Nephron (organoid): ENCODE measurements at regions not wholly inside any gene's neighbourhood (a gene's known extent, or its start where the extent isn't known, plus 50 kb on each side); places are given as distances from the start of the nearest gene placed in this dataset.
A peak's percentile ranks its signal among the peaks of the same experiment; 100 is the strongest.

Experiments
- H3K27ac Mint-ChIP-seq, 3 experiments: 2 replicates each; pipeline ENCODE4 v1.8.0; 2020; ENCODE audit warnings: mixed read lengths in 3 of 3, mild to moderate bottlenecking in 2 of 3, moderate library complexity in 1 of 3
- H3K27me3 Mint-ChIP-seq: 2 replicates; pipeline ENCODE4 v1.8.0; 2021; ENCODE audit warnings: low read depth, mild to moderate bottlenecking, moderate library complexity, mixed read lengths
- H3K36me3 Mint-ChIP-seq: 2 replicates; pipeline ENCODE4 v1.8.0; 2020; ENCODE audit warnings: low read depth, mixed read lengths
- H3K4me1 Mint-ChIP-seq: 2 replicates; pipeline ENCODE4 v1.8.0; 2020; ENCODE audit warnings: mixed read lengths
- H3K4me3 Mint-ChIP-seq, 3 experiments: 2 replicates each; pipeline ENCODE4 v1.8.0; 2020; ENCODE audit warnings: mild to moderate bottlenecking in 3 of 3, mixed read lengths in 3 of 3, moderate library complexity in 2 of 3
- H3K9me3 Mint-ChIP-seq: 2 replicates; pipeline ENCODE4 v1.8.0; 2020; ENCODE audit warnings: mixed read lengths
- CTCF ChIP-seq, 3 experiments: fragments of 200-600 bp; sonication (generic); IDR thresholded peaks; one replicate each; pipeline ENCODE4 v1.5.0; 2021; ENCODE audit warnings: antibody characterized with exemption in 3 of 3; ENCODE audit not compliant: unreplicated experiment in 3 of 3

GRCh38 chr20:40738976-40739375 lies 49.9 kb upstream of the MAFB start:
- Mint-ChIP-seq H3K4me1 (peaks cover 9% of the 10 kb centered on the region), H3K27me3 (peaks cover 16% of the 10 kb centered on the region), H3K36me3 (no peaks in the 10 kb centered on the region), H3K4me3 (no peak overlapping the region), H3K9me3 (no peaks in the 10 kb centered on the region), H3K27ac (no peak overlapping the region)
- no peak for TF ChIP-seq CTCF (IDR thresholded peaks at IDR 0.05; ENCODE audit: unreplicated experiment in 3 of 3)

GRCh38 chr20:40739841-40740240 lies 50.8 kb upstream of the MAFB start:
- Mint-ChIP-seq H3K9me3 (no peaks in the 10 kb centered on the region), H3K4me3 (no peak overlapping the region), H3K27me3 (peaks cover 20% of the 10 kb centered on the region), H3K4me1 (peaks cover 9% of the 10 kb centered on the region), H3K27ac (no peak overlapping the region), H3K36me3 (no peaks in the 10 kb centered on the region)
- no peak for TF ChIP-seq CTCF (IDR thresholded peaks at IDR 0.05; ENCODE audit: unreplicated experiment in 3 of 3)

- no peaks in the 10 kb centered on the region for H3K36me3 Mint-ChIP-seq
- no peaks in the 10 kb centered on the region for H3K9me3 Mint-ChIP-seq
- peaks cover 19% of the 10 kb centered on the region for H3K4me1 Mint-ChIP-seq
- H3K27ac Mint-ChIP-seq, result no peak overlapping the region
- TF ChIP-seq CTCF (IDR thresholded peaks at IDR 0.05; ENCODE audit: unreplicated experiment in 3 of 3), result peak in 2 of 3 experiments; percentile 24 to 43
- peaks cover 30% of the 10 kb centered on the region for H3K27me3 Mint-ChIP-seq
- no peak overlapping the region for H3K4me3 Mint-ChIP-seq
Observed at GRCh38 chr20:40741507-40742106, 52.6 kb upstream of the MAFB start.

GRCh38 chr20:40743141-40743775 lies 54.2 kb upstream of the MAFB start:
- Mint-ChIP-seq H3K4me1 (peaks cover 35% of the 10 kb centered on the region), H3K9me3 (no peaks in the 10 kb centered on the region), H3K36me3 (no peaks in the 10 kb centered on the region), H3K27ac (no peak overlapping the region), H3K4me3 (no peak overlapping the region), H3K27me3 (peaks cover 33% of the 10 kb centered on the region)
- TF ChIP-seq CTCF (IDR thresholded peaks at IDR 0.05; ENCODE audit: unreplicated experiment in 3 of 3), result no peak

GRCh38 chr20:40744072-40744817 lies 55.2 kb upstream of the MAFB start:
- no peak overlapping the region for H3K27ac Mint-ChIP-seq
- H3K27me3 Mint-ChIP-seq, result peaks cover 32% of the 10 kb centered on the region
- H3K4me3 Mint-ChIP-seq, result no peak overlapping the region
- no peaks in the 10 kb centered on the region for H3K36me3 Mint-ChIP-seq
- H3K9me3 Mint-ChIP-seq, result no peaks in the 10 kb centered on the region
- no peak for TF ChIP-seq CTCF (IDR thresholded peaks at IDR 0.05; ENCODE audit: unreplicated experiment in 3 of 3)
- peaks cover 29% of the 10 kb centered on the region for H3K4me1 Mint-ChIP-seq
